ENCODE measurements at regions not wholly inside any gene's neighbourhood (a gene's known extent, or its start where the extent isn't known, plus 50 kb on each side); places are given as distances from the start of the nearest gene placed in this dataset.

DNA sequence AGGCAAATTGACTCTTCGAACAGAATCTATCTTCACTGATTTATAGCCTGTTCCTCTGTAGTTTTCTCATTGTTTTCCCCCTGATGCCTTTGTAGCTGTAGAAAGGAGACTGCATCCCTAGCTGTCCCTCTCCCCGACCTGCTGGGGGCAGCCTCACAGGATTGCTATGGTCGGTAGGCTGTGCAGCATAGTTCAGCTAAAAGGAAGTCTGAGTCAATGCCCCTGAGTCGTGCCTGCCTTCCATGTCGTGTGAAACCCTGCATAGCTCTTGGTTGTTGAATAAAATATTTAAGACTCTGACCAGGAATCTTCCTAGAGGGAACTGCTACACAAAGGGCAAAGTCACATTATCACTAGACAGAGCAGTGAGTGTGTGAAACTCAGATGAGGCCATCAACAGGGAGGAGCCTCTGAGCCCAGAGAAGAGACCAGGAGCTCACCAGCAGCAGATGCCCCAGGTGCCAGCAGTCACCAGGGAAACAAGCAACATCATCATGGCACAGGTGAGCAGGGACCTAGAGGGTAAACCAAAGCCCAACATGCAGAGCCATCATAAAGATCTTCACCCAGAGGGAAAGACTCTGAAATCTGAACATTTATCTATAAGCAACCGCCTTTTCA lies 108.4 kb upstream of the NBEA start:
- Histone ChIP-seq H3K9me3 (no peaks in the 10 kb centered on the region), H3K27me3 (no peaks in the 10 kb centered on the region), H3K4me3 (replicated peaks in 1 of 3) (no peak overlapping the region), H3K27ac (no peak overlapping the region), H3K36me3 (no peaks in the 10 kb centered on the region), H3K4me1 (no peaks in the 10 kb centered on the region)
- WGBS, 2 donors = 47 to 64% methylated on average over 6 of the region's 6 CpGs
- no peak for DNase-seq
- intact Hi-C loops (cut with DNase I) = no loop called here
- TF ChIP-seq, protein P1, sequence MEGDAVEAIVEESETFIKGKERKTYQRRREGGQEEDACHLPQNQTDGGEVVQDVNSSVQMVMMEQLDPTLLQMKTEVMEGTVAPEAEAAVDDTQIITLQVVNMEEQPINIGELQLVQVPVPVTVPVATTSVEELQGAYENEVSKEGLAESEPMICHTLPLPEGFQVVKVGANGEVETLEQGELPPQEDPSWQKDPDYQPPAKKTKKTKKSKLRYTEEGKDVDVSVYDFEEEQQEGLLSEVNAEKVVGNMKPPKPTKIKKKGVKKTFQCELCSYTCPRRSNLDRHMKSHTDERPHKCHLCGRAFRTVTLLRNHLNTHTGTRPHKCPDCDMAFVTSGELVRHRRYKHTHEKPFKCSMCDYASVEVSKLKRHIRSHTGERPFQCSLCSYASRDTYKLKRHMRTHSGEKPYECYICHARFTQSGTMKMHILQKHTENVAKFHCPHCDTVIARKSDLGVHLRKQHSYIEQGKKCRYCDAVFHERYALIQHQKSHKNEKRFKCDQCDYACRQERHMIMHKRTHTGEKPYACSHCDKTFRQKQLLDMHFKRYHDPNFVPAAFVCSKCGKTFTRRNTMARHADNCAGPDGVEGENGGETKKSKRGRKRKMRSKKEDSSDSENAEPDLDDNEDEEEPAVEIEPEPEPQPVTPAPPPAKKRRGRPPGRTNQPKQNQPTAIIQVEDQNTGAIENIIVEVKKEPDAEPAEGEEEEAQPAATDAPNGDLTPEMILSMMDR (IDR thresholded peaks at IDR 0.05) = no peak
- TF ChIP-seq POLR2A (IDR thresholded peaks at IDR 0.05) = no peak

DNA sequence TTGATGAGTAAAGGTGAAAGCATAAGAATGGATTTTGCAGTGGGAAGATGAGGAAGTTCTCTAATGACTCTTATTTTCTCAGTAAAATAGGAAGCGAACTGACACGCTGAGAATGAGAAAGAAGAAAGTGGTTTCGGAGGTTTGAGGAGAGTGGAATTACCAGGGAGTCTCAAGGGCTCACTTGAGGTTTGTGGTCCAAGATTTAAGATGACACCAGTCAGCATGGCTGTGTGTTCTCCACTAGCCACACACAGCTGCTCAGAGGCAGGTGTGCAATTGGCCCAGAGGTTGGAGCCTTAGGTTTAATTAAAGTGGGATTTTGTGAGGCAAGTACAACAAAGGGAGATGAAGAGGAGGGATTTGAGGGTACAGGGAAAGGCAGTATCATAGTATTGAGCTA lies 99.6 kb upstream of the NBEA start:
- DNase-seq = no peak
- Histone ChIP-seq H3K27me3 (no peaks in the 10 kb centered on the region), H3K36me3 (no peaks in the 10 kb centered on the region), H3K4me3 (replicated peaks in 1 of 3) (no peak overlapping the region), H3K4me1 (no peaks in the 10 kb centered on the region), H3K27ac (no peak overlapping the region), H3K9me3 (no peaks in the 10 kb centered on the region)
- WGBS, 2 donors = 78 to 86% methylated on average over 3 of the region's 3 CpGs
- TF ChIP-seq, protein P1 (IDR thresholded peaks at IDR 0.05) = no peak
- TF ChIP-seq POLR2A (IDR thresholded peaks at IDR 0.05) = no peak
- intact Hi-C loops (cut with DNase I) = no loop called here

DNA sequence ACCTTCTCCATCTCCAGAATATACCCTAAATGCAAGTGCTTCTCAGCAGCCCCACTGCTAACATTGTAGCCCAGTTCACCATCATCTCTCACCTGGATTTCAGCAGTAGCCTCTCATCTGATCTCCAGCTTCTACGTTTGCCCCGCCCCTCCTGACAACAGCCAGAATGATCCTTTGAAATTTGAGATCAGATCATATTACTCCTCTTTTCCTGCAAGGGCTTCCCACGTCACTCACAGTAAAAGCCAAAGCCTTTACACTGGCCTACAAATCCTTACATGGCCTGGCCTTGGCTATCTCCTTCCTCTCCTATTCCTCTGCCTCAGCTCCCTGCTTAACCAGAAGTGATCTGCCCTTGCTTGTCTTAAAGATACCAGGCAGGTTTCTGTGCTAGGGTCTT lies 94.3 kb upstream of the NBEA start:
- WGBS, 2 donors = 76 to 83% methylated on average over 3 of the region's 3 CpGs
- intact Hi-C loops (cut with DNase I) = no loop called here
- H3K27ac ChIP-seq = no peak overlapping the region
- H3K27me3 ChIP-seq = no peaks in the 10 kb centered on the region
- TF ChIP-seq POLR2A (IDR thresholded peaks at IDR 0.05) = no peak
- TF ChIP-seq, protein P1 (IDR thresholded peaks at IDR 0.05) = no peak
- DNase-seq = no peak
- no peaks in the 10 kb centered on the region for H3K4me1 ChIP-seq
- H3K36me3 ChIP-seq = no peaks in the 10 kb centered on the region
- H3K9me3 ChIP-seq = no peaks in the 10 kb centered on the region
- no peak overlapping the region for H3K4me3 ChIP-seq (replicated peaks in 1 of 3)

DNA sequence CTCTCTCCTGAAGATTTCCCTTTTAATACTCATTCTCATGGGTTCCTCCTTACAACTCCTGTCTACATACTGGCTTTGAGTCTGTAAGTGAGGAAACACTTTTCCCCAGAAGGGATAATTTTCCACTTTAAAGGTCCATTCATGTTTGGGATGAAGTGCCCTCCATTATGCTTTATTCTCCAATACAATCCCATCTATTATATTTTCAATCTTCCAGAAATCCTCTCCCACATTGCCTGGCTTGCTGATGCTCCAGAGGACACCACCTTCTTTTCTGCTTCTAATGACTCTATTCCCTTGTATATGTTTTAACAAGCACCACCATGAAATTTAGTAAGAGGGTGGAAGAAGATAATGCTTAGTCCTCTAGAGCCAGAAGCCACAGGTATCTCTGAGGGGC lies 92.7 kb upstream of the NBEA start:
- Histone ChIP-seq H3K27ac (no peak overlapping the region), H3K27me3 (no peaks in the 10 kb centered on the region), H3K4me3 (replicated peaks in 1 of 3) (no peak overlapping the region), H3K4me1 (no peaks in the 10 kb centered on the region), H3K9me3 (no peaks in the 10 kb centered on the region), H3K36me3 (no peaks in the 10 kb centered on the region)
- no peak for DNase-seq
- no peak for TF ChIP-seq POLR2A (IDR thresholded peaks at IDR 0.05)
- TF ChIP-seq, protein P1 (IDR thresholded peaks at IDR 0.05) = no peak
- intact Hi-C loops (cut with DNase I) = no loop called here

DNA sequence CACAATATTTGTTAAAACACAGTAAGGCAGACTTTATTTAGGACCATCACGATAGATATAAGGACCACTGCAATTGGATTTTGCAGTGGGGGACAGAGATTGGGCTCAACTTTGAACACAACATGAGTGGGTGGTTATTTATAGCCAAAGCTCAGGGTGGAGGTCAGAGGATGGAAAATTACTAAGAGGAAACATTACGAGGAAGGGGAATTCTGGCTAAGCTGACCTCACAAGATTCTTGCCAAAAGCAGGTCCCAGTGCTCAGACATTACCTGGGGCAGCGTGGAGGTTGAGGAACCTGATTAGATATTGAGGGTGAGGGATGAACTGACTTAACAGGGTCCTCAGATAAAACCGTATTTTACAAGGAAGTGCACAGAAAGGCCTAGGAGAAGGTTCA lies 88.9 kb upstream of the NBEA start:
- TF ChIP-seq, protein P1 (IDR thresholded peaks at IDR 0.05) = no peak
- TF ChIP-seq POLR2A (IDR thresholded peaks at IDR 0.05) = no peak
- Histone ChIP-seq H3K4me3 (replicated peaks in 1 of 3) (no peak overlapping the region), H3K9me3 (no peaks in the 10 kb centered on the region), H3K27me3 (no peaks in the 10 kb centered on the region), H3K4me1 (no peaks in the 10 kb centered on the region), H3K36me3 (no peaks in the 10 kb centered on the region), H3K27ac (no peak overlapping the region)
- WGBS, 2 donors = 86 to 89% methylated on average over 4 of the region's 4 CpGs
- intact Hi-C loops (cut with DNase I) = no loop called here
- DNase-seq = no peak

Measured in thyroid gland (tissue), 4 donors.